ENCODE measurements at regions not wholly inside any gene's neighbourhood (a gene's known extent, or its start where the extent isn't known, plus 50 kb on each side); places are given as distances from the start of the nearest gene placed in this dataset.

GRCh38 chr1:209387969-209388329 is 195.6 kb upstream of the CAMK1G start:
- TF ChIP-seq EZH2phosphoT487 (conservative IDR thresholded peaks at IDR 0.05; ENCODE audit: low read length) (no peak), CTCF (IDR thresholded peaks at IDR 0.05; ENCODE audit: insufficient read depth, low read length, poor library complexity, severe bottlenecking) (no peak)

DNA sequence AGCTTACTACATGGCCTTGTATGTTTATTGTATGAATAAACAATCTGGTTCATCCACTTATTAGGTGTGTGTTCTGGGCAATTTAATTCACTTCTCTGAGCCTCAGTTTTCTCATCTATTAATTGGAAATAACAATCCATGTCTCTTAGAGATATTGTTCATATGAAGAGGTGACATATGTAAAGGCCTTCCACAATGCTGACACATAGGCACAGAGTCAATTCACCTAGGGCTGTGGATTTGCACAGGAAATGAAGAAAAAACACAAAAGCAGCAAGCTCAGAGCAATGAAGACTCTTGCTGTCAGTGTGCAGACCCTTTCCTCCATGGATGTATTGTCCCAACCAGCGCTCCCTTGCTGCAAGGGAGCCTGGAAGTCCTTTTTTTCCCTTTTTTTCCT is 195.2 kb upstream of the CAMK1G start:
- TF ChIP-seq EZH2phosphoT487 (conservative IDR thresholded peaks at IDR 0.05; ENCODE audit: low read length) (no peak), CTCF (IDR thresholded peaks at IDR 0.05; ENCODE audit: insufficient read depth, low read length, poor library complexity, severe bottlenecking) (no peak)
- H4K20me1 ChIP-seq (ENCODE audit: low read depth, low read length), result no peaks in the 10 kb centered on the region
- H3F3A ChIP-seq (ENCODE audit: insufficient read depth), result no peaks in the 10 kb centered on the region
- H3K9ac ChIP-seq (ENCODE audit: low read length), result no peak overlapping the region
- H3K9me3 ChIP-seq (ENCODE audit: insufficient read depth, low read length), result no peaks in the 10 kb centered on the region
- H2AFZ ChIP-seq (ENCODE audit: low read depth, low read length, severe bottlenecking), result no peak overlapping the region
- no peaks in the 10 kb centered on the region for H3K9me2 ChIP-seq (replicated peaks; ENCODE audit: insufficient read depth, low read length)
- H3K36me3 ChIP-seq (ENCODE audit: low read length), result no peaks in the 10 kb centered on the region
- no peaks in the 10 kb centered on the region for H3K79me2 ChIP-seq (ENCODE audit: insufficient read depth, low read length)
- no peak overlapping the region for H3K27ac ChIP-seq (ENCODE audit: low read depth, low read length)
- H3K4me3 ChIP-seq (ENCODE audit: insufficient read depth, low read length, poor library complexity, severe bottlenecking), result no peak overlapping the region
- H3K4me2 ChIP-seq (ENCODE audit: low read depth, low read length, poor library complexity, severe bottlenecking), result no peak overlapping the region
- no peaks in the 10 kb centered on the region for H3K27me3 ChIP-seq (ENCODE audit: low read length)

More at GRCh38 chr1:209387969-209388329, 195.6 kb upstream of the CAMK1G start:
- Histone ChIP-seq H3K9ac (ENCODE audit: low read length) (no peak overlapping the region), H3K4me3 (ENCODE audit: insufficient read depth, low read length, poor library complexity, severe bottlenecking) (no peak overlapping the region), H3K79me2 (ENCODE audit: insufficient read depth, low read length) (no peaks in the 10 kb centered on the region), H3K9me2 (replicated peaks; ENCODE audit: insufficient read depth, low read length) (no peaks in the 10 kb centered on the region), H2AFZ (ENCODE audit: low read depth, low read length, severe bottlenecking) (no peak overlapping the region), H3K4me2 (ENCODE audit: low read depth, low read length, poor library complexity, severe bottlenecking) (no peak overlapping the region), H3K9me3 (ENCODE audit: insufficient read depth, low read length) (no peaks in the 10 kb centered on the region), H3K27me3 (ENCODE audit: low read length) (no peaks in the 10 kb centered on the region), H3F3A (ENCODE audit: insufficient read depth) (no peaks in the 10 kb centered on the region), H3K36me3 (ENCODE audit: low read length) (no peaks in the 10 kb centered on the region), H3K27ac (ENCODE audit: low read depth, low read length) (no peak overlapping the region), H4K20me1 (ENCODE audit: low read depth, low read length) (no peaks in the 10 kb centered on the region)

GRCh38 chr1:209389258-209389657 is 194.3 kb upstream of the CAMK1G start:
- H4K20me1 ChIP-seq (ENCODE audit: low read depth, low read length), result no peaks in the 10 kb centered on the region
- TF ChIP-seq CTCF (IDR thresholded peaks at IDR 0.05; ENCODE audit: insufficient read depth, low read length, poor library complexity, severe bottlenecking) (no peak), EZH2phosphoT487 (conservative IDR thresholded peaks at IDR 0.05; ENCODE audit: low read length) (no peak)
- H3K36me3 ChIP-seq (ENCODE audit: low read length), result no peaks in the 10 kb centered on the region
- H3K9ac ChIP-seq (ENCODE audit: low read length), result no peak overlapping the region
- H3K9me3 ChIP-seq (ENCODE audit: insufficient read depth, low read length), result no peaks in the 10 kb centered on the region
- no peaks in the 10 kb centered on the region for H3F3A ChIP-seq (ENCODE audit: insufficient read depth)
- H3K9me2 ChIP-seq (replicated peaks; ENCODE audit: insufficient read depth, low read length), result no peaks in the 10 kb centered on the region
- no peaks in the 10 kb centered on the region for H3K79me2 ChIP-seq (ENCODE audit: insufficient read depth, low read length)
- no peak overlapping the region for H3K4me2 ChIP-seq (ENCODE audit: low read depth, low read length, poor library complexity, severe bottlenecking)
- H3K27ac ChIP-seq (ENCODE audit: low read depth, low read length), result no peak overlapping the region
- no peak overlapping the region for H3K4me3 ChIP-seq (ENCODE audit: insufficient read depth, low read length, poor library complexity, severe bottlenecking)
- no peak overlapping the region for H2AFZ ChIP-seq (ENCODE audit: low read depth, low read length, severe bottlenecking)
- no peaks in the 10 kb centered on the region for H3K27me3 ChIP-seq (ENCODE audit: low read length)

- no peaks in the 10 kb centered on the region for H3K9me2 ChIP-seq (replicated peaks; ENCODE audit: insufficient read depth, low read length)
- H2AFZ ChIP-seq (ENCODE audit: low read depth, low read length, severe bottlenecking), result no peak overlapping the region
- H4K20me1 ChIP-seq (ENCODE audit: low read depth, low read length), result no peaks in the 10 kb centered on the region
- no peaks in the 10 kb centered on the region for H3K9me3 ChIP-seq (ENCODE audit: insufficient read depth, low read length)
- no peak for TF ChIP-seq EZH2phosphoT487 (conservative IDR thresholded peaks at IDR 0.05; ENCODE audit: low read length)
- TF ChIP-seq CTCF (IDR thresholded peaks at IDR 0.05; ENCODE audit: insufficient read depth, low read length, poor library complexity, severe bottlenecking), result no peak
- no peak overlapping the region for H3K27ac ChIP-seq (ENCODE audit: low read depth, low read length)
- H3K27me3 ChIP-seq (ENCODE audit: low read length), result no peaks in the 10 kb centered on the region
- no peak overlapping the region for H3K4me2 ChIP-seq (ENCODE audit: low read depth, low read length, poor library complexity, severe bottlenecking)
- H3K79me2 ChIP-seq (ENCODE audit: insufficient read depth, low read length), result no peaks in the 10 kb centered on the region
- no peaks in the 10 kb centered on the region for H3F3A ChIP-seq (ENCODE audit: insufficient read depth)
- no peaks in the 10 kb centered on the region for H3K36me3 ChIP-seq (ENCODE audit: low read length)
- no peak overlapping the region for H3K9ac ChIP-seq (ENCODE audit: low read length)
- no peak overlapping the region for H3K4me3 ChIP-seq (ENCODE audit: insufficient read depth, low read length, poor library complexity, severe bottlenecking)
These were observed 193.5 kb upstream of the CAMK1G start for GRCh38 chr1:209389975-209390374.

All from SU-DHL-6 (cell line).